SK-N-SH treated with all-trans-retinoic acid at 6 μM for 48 hours (cell line): ENCODE measurements at regions not wholly inside any gene's neighbourhood (a gene's known extent, or its start where the extent isn't known, plus 50 kb on each side); places are given as distances from the start of the nearest gene placed in this dataset.

Experiments used
- ISL1 ChIP-seq: fragments of 250-450 bp; sonication (Bioruptor Pico); IDR thresholded peaks from 2 replicates; pipeline ENCODE4 v2.1.2; 2022; ENCODE audit warnings: mild to moderate bottlenecking, moderate library complexity
- OSR1 ChIP-seq: fragments of 250-450 bp; sonication (Bioruptor Pico); IDR thresholded peaks from 2 replicates; pipeline ENCODE4 v1.8.0; 2022; ENCODE audit warnings: moderate library complexity, mild to moderate bottlenecking, inconsistent platforms
- PPARA ChIP-seq: fragments of 250-450 bp; sonication (Bioruptor Pico); IDR thresholded peaks from 2 replicates; pipeline ENCODE4 v1.5.0; 2020; ENCODE audit warnings: mild to moderate bottlenecking, borderline replicate concordance
- RARB ChIP-seq: fragments of 250-450 bp; sonication (Bioruptor Pico); IDR thresholded peaks from 2 replicates; pipeline ENCODE4 v1.8.0; 2021; ENCODE audit warnings: mild to moderate bottlenecking, moderate library complexity
- SNAI2 ChIP-seq: fragments of 250-450 bp; sonication (Bioruptor Pico); IDR thresholded peaks from 2 replicates; pipeline ENCODE4 v1.5.0; 2020; ENCODE audit warnings: mild to moderate bottlenecking, moderate library complexity
- ZFP30 ChIP-seq: fragments of 450-650 bp; formaldehyde crosslinking; IDR thresholded peaks from 2 replicates; pipeline ENCODE4 v1.5.0; 2022; ENCODE audit warnings: mild to moderate bottlenecking, moderate library complexity
- ZNF70 ChIP-seq: fragments of 450-650 bp; formaldehyde crosslinking; IDR thresholded peaks from 2 replicates; pipeline ENCODE4 v1.5.0; 2020; ENCODE audit warnings: mild to moderate bottlenecking, moderate library complexity
- TF ChIP-seq, protein P1 (sequence below): fragments of 250-450 bp; sonication (Bioruptor Pico); IDR thresholded peaks from 2 replicates; pipeline ENCODE4 v1.8.0; 2020; ENCODE audit warnings: mild to moderate bottlenecking, moderate library complexity, borderline replicate concordance

DNA sequence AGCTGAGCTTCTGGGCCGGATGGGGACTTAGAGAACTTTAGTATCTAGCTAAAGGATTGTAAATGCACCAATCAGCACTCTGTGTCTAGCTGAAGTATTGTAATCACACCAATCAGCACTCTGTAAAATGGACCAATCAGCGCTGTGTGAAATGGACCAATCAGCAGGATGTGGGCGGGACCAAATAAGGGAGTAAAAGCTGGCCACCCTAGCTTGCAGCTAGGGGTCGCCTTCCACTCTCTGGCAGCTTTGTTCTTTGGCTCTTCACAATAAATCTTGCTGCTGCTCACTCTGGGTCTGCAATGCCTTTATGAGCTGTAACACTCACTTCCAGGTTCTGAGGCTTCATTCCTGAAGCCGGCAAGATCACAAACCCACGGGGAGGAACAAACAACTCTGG, 354.0 kb downstream of the PRR16 start:
- TF ChIP-seq ISL1 (no peak), ZNF70 (CRISPR knock-in tag) (no peak), ZFP30 (no peak), SNAI2 (no peak), OSR1 (CRISPR knock-in tag) (no peak), RARB (no peak), PPARA (CRISPR knock-in tag) (no peak)
- TF ChIP-seq, protein P1, sequence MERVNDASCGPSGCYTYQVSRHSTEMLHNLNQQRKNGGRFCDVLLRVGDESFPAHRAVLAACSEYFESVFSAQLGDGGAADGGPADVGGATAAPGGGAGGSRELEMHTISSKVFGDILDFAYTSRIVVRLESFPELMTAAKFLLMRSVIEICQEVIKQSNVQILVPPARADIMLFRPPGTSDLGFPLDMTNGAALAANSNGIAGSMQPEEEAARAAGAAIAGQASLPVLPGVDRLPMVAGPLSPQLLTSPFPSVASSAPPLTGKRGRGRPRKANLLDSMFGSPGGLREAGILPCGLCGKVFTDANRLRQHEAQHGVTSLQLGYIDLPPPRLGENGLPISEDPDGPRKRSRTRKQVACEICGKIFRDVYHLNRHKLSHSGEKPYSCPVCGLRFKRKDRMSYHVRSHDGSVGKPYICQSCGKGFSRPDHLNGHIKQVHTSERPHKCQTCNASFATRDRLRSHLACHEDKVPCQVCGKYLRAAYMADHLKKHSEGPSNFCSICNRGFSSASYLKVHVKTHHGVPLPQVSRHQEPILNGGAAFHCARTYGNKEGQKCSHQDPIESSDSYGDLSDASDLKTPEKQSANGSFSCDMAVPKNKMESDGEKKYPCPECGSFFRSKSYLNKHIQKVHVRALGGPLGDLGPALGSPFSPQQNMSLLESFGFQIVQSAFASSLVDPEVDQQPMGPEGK (CRISPR knock-in tag) = no peak
